Mammary epithelial cell (primary cell): ENCODE measurements at regions not wholly inside any gene's neighbourhood (a gene's known extent, or its start where the extent isn't known, plus 50 kb on each side); places are given as distances from the start of the nearest gene placed in this dataset.

ENCODE experiments used
- EZH2 ChIP-seq: IDR thresholded peaks from 2 replicates; pipeline ENCODE4 v1.6.1; 2012; ENCODE audit warnings: low read length, inconsistent platforms, borderline replicate concordance
- TF ChIP-seq, protein P1 (sequence below), 2 donors: IDR thresholded peaks in 1 of 2; conservative IDR thresholded peaks in 1 of 2; 2 replicates each; pipeline ENCODE4 v1.5.1; 2011 to 2012; ENCODE audit warnings: inconsistent platforms in 2 of 2, low read length in 2 of 2, mild to moderate bottlenecking in 2 of 2, control low read depth in 1 of 2, low read depth in 1 of 2; ENCODE audit not compliant: insufficient read depth in 1 of 2; ENCODE audit errors: extremely low read depth in 1 of 2

DNA sequence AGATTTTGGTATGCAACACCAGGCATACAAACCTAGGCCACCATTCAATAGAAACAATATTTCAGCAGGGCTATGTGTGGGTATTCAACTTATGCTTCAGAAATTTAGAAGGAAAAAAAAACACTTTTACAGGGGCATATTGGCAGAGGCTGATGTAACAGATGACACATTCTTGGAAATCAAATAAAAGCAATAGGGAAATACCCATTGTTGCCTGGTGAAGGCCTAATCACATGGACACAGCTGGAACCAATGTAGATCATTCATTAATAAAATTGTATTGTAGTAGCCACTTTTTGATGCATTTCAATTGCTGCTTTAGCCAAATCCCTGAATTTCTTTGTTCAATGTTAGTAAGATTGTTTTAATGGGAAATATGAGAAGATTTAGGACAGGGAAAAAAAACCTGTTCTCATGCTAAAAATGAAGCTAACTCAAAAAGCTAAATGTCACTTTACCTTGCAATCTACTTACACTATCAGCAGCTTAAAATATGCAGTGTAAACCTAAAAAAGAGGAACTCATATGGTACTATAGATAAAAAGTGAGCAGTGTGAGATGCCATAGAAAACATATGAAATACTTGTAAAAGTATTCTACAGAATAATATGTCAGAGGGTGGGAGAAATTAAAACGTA is 289.4 kb downstream of the ZEB2 start:
- TF ChIP-seq, protein P1, sequence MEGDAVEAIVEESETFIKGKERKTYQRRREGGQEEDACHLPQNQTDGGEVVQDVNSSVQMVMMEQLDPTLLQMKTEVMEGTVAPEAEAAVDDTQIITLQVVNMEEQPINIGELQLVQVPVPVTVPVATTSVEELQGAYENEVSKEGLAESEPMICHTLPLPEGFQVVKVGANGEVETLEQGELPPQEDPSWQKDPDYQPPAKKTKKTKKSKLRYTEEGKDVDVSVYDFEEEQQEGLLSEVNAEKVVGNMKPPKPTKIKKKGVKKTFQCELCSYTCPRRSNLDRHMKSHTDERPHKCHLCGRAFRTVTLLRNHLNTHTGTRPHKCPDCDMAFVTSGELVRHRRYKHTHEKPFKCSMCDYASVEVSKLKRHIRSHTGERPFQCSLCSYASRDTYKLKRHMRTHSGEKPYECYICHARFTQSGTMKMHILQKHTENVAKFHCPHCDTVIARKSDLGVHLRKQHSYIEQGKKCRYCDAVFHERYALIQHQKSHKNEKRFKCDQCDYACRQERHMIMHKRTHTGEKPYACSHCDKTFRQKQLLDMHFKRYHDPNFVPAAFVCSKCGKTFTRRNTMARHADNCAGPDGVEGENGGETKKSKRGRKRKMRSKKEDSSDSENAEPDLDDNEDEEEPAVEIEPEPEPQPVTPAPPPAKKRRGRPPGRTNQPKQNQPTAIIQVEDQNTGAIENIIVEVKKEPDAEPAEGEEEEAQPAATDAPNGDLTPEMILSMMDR (conservative IDR thresholded peaks at IDR 0.05 in 1 of 2, IDR thresholded peaks at IDR 0.05 in 1 of 2; ENCODE audit: extremely low read depth in 1 of 2, insufficient read depth in 1 of 2, low read depth in 1 of 2, low read length in 2 of 2): no peak
- TF ChIP-seq EZH2: no peak
